ENCODE measurements at regions not wholly inside any gene's neighbourhood (a gene's known extent, or its start where the extent isn't known, plus 50 kb on each side); places are given as distances from the start of the nearest gene placed in this dataset.

DNA sequence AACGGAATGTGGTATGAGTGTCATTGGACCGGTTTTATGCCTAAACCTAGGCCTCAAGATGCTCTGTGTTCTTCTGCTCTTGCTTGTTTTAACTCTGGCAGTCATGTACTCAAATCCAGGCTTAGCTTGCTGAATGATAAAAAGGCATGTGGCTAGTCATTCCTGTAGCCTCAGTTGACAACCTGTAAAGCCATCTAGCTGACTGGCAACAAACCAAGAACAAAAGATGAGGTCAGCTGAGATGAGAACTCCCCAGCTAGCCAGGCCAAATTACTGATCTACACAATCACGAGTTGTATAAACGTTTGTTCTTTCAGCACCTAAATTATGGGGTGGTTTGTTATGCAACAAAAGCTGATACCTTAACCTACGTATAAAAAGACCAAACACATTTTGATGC is 1406.0 kb upstream of the CDH8 start:
- TF ChIP-seq, protein P1, sequence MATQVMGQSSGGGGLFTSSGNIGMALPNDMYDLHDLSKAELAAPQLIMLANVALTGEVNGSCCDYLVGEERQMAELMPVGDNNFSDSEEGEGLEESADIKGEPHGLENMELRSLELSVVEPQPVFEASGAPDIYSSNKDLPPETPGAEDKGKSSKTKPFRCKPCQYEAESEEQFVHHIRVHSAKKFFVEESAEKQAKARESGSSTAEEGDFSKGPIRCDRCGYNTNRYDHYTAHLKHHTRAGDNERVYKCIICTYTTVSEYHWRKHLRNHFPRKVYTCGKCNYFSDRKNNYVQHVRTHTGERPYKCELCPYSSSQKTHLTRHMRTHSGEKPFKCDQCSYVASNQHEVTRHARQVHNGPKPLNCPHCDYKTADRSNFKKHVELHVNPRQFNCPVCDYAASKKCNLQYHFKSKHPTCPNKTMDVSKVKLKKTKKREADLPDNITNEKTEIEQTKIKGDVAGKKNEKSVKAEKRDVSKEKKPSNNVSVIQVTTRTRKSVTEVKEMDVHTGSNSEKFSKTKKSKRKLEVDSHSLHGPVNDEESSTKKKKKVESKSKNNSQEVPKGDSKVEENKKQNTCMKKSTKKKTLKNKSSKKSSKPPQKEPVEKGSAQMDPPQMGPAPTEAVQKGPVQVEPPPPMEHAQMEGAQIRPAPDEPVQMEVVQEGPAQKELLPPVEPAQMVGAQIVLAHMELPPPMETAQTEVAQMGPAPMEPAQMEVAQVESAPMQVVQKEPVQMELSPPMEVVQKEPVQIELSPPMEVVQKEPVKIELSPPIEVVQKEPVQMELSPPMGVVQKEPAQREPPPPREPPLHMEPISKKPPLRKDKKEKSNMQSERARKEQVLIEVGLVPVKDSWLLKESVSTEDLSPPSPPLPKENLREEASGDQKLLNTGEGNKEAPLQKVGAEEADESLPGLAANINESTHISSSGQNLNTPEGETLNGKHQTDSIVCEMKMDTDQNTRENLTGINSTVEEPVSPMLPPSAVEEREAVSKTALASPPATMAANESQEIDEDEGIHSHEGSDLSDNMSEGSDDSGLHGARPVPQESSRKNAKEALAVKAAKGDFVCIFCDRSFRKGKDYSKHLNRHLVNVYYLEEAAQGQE (IDR thresholded peaks at IDR 0.05; ENCODE audit: insufficient read depth in 1 of 2, low read depth in 2 of 2, low read length in 2 of 2), result no peak
- TF ChIP-seq POLR2AphosphoS5 (IDR thresholded peaks at IDR 0.05; ENCODE audit: low read depth, low read length) (no peak), TAF1 (IDR thresholded peaks at IDR 0.05; ENCODE audit: borderline replicate concordance, insufficient read depth, low read length) (no peak), SIN3A (IDR thresholded peaks at IDR 0.05; ENCODE audit: borderline replicate concordance, insufficient read depth, low read length) (no peak)

Measured in PFSK-1 (cell line).